GM19372 (cell line): ENCODE measurements at regions not wholly inside any gene's neighbourhood (a gene's known extent, or its start where the extent isn't known, plus 50 kb on each side); places are given as distances from the start of the nearest gene placed in this dataset.
"Not testable (repeated sequence)": the region's sequence is repeated elsewhere in the genome, so short reads cannot be mapped to it uniquely, and the experiment has no call there.

ENCODE experiments used
- ATAC-seq: cut with Tn5 transposase; IDR thresholded peaks from one replicate; pipeline ENCODE4 v1.9.1; 2021; ENCODE audit warnings: mild to moderate bottlenecking, low read depth, moderate library complexity; ENCODE audit not compliant: unreplicated experiment

GRCh38 chr6:119495230-119495683 lies 145.7 kb upstream of the MAN1A1 start:
- no peak for ATAC-seq

GRCh38 chr6:119493980-119494379 lies 144.4 kb upstream of the MAN1A1 start:
- ATAC-seq = no peak

- not testable (repeated sequence) for ATAC-seq
Observed at GRCh38 chr6:119491112-119491511, 141.6 kb upstream of the MAN1A1 start.

- ATAC-seq = not testable (repeated sequence)
Observed at GRCh38 chr6:119490050-119490449, 140.5 kb upstream of the MAN1A1 start.

GRCh38 chr6:119484598-119484997 lies 135.0 kb upstream of the MAN1A1 start:
- ATAC-seq = no peak

GRCh38 chr6:119483908-119484307 lies 134.3 kb upstream of the MAN1A1 start:
- ATAC-seq = no peak

- no peak for ATAC-seq
Observed at GRCh38 chr6:119482850-119483285, 133.3 kb upstream of the MAN1A1 start.

- no peak for ATAC-seq
Observed at GRCh38 chr6:119481976-119482375, 132.4 kb upstream of the MAN1A1 start.

GRCh38 chr6:119480961-119481497 lies 131.5 kb upstream of the MAN1A1 start:
- no peak for ATAC-seq

- ATAC-seq = no peak
Observed at GRCh38 chr6:119479860-119480655, 130.5 kb upstream of the MAN1A1 start.

- peak; percentile 72 for ATAC-seq
Observed at GRCh38 chr6:119476554-119476953, 127.0 kb upstream of the MAN1A1 start.

- no peak for ATAC-seq
Observed at GRCh38 chr6:119476024-119476423, 126.5 kb upstream of the MAN1A1 start.

GRCh38 chr6:119470893-119471542 lies 121.5 kb upstream of the MAN1A1 start:
- ATAC-seq = peak; percentile 73

GRCh38 chr6:119467488-119468081 lies 118.0 kb upstream of the MAN1A1 start:
- no peak for ATAC-seq

GRCh38 chr6:119466226-119466625 lies 116.7 kb upstream of the MAN1A1 start:
- ATAC-seq = no peak

GRCh38 chr6:119463081-119463626 lies 113.6 kb upstream of the MAN1A1 start:
- peak; percentile 70 for ATAC-seq

- no peak for ATAC-seq
Observed at GRCh38 chr6:119461187-119461586, 111.6 kb upstream of the MAN1A1 start.

GRCh38 chr6:119459207-119459974 lies 109.8 kb upstream of the MAN1A1 start:
- peak; percentile 63 for ATAC-seq

GRCh38 chr6:119454714-119455113 lies 105.2 kb upstream of the MAN1A1 start:
- no peak for ATAC-seq
